BE2C (cell line): ENCODE measurements at regions not wholly inside any gene's neighbourhood (a gene's known extent, or its start where the extent isn't known, plus 50 kb on each side); places are given as distances from the start of the nearest gene placed in this dataset.

ENCODE experiments used
- DNase-seq: peaks from one replicate; pipeline ENCODE4 v3.0.0-alpha.2; 2020
- H3K27me3 ChIP-seq: fragments of 250-450 bp; sonication (Bioruptor Pico); 2 replicates; pipeline ENCODE4 v1.5.1; 2020; ENCODE audit warnings: mild to moderate bottlenecking
- H3K36me3 ChIP-seq: fragments of 250-450 bp; sonication (Bioruptor Pico); 2 replicates; pipeline ENCODE4 v1.5.1; 2020; ENCODE audit warnings: mild to moderate bottlenecking
- H3K4me1 ChIP-seq: fragments of 250-450 bp; sonication (Bioruptor Pico); 2 replicates; pipeline ENCODE4 v1.5.1; 2020
- H3K4me3 ChIP-seq: 2 replicates; pipeline ENCODE4 v1.5.1; 2011; ENCODE audit warnings: low read depth, low read length
- H3K9me3 ChIP-seq: fragments of 250-450 bp; sonication (Bioruptor Pico); 2 replicates; pipeline ENCODE4 v1.5.1; 2020
- TF ChIP-seq, protein P1 (sequence below): IDR thresholded peaks from 2 replicates; pipeline ENCODE4 v1.5.1; 2012; ENCODE audit warnings: mild to moderate bottlenecking, low read depth, low read length

DNA sequence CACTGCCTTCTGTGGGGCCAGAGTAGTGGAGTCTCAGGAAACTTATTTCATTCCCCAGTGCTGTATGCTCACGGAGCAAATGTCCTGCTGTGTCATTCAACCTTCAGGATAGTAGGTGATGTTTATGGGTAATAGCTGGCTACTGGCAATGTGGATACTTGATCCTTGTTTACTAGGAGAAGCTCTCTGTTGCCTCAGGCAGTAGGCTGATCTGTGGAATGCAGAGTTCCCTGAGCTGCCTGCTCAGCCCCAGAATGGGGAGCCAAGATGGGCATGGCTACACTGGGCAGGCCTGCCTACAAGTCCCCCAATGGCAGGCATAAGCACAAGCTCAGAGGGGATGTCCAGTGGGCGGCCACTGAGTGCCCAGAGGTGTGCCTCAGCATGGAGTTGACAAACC, 323.1 kb upstream of the KCNN2 start:
- Histone ChIP-seq H3K4me1 (no peaks in the 10 kb centered on the region), H3K9me3 (no peaks in the 10 kb centered on the region), H3K36me3 (no peaks in the 10 kb centered on the region), H3K4me3 (no peak overlapping the region), H3K27me3 (no peaks in the 10 kb centered on the region)
- TF ChIP-seq, protein P1, sequence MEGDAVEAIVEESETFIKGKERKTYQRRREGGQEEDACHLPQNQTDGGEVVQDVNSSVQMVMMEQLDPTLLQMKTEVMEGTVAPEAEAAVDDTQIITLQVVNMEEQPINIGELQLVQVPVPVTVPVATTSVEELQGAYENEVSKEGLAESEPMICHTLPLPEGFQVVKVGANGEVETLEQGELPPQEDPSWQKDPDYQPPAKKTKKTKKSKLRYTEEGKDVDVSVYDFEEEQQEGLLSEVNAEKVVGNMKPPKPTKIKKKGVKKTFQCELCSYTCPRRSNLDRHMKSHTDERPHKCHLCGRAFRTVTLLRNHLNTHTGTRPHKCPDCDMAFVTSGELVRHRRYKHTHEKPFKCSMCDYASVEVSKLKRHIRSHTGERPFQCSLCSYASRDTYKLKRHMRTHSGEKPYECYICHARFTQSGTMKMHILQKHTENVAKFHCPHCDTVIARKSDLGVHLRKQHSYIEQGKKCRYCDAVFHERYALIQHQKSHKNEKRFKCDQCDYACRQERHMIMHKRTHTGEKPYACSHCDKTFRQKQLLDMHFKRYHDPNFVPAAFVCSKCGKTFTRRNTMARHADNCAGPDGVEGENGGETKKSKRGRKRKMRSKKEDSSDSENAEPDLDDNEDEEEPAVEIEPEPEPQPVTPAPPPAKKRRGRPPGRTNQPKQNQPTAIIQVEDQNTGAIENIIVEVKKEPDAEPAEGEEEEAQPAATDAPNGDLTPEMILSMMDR, result no peak
- DNase-seq, result no peak

DNA sequence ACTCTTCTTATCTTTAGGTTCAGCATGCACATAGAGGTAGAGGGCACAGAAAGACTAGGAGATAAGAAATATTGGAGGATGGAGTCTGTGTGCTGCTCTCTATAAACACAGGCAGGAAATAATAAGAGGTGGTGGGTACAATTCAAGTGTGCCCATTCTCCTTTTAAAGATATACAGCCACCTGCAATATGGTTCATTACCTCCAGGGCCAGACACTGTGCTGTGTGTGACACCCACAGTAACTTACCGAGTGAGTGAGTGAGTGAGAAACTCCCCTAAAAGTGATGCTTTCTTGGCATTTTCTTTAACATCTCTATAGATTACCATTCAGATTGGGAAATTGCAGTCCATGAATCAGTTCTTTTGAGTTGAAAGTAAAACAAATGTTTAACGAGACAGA, 311.8 kb upstream of the KCNN2 start:
- Histone ChIP-seq H3K27me3 (peaks cover 14% of the 10 kb centered on the region), H3K4me3 (no peak overlapping the region), H3K9me3 (no peaks in the 10 kb centered on the region), H3K4me1 (no peaks in the 10 kb centered on the region), H3K36me3 (no peaks in the 10 kb centered on the region)
- TF ChIP-seq, protein P1, result no peak
- no peak for DNase-seq

DNA sequence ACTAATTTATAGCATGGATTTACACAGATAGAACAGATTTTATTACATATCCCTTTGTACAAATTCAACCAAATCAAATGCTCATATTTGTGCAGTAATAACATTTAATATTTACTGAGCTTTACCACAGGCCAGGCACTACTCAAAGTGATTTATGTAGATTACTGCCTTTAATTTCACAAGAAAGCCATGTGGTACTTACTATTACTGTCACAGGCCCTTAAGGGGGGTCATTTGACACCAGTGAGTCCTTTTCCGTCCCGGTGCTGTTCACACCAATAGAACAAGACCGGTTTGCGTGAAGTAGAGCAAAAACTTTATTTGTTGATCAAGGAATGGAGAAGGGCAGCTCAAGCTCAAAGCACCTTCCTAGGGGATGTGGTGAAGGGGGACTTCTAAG, 308.5 kb upstream of the KCNN2 start:
- H3K36me3 ChIP-seq, result no peaks in the 10 kb centered on the region
- TF ChIP-seq, protein P1, result no peak
- H3K4me3 ChIP-seq, result no peak overlapping the region
- H3K4me1 ChIP-seq, result no peaks in the 10 kb centered on the region
- H3K9me3 ChIP-seq, result no peaks in the 10 kb centered on the region
- H3K27me3 ChIP-seq, result peaks cover 41% of the 10 kb centered on the region
- no peak for DNase-seq

DNA sequence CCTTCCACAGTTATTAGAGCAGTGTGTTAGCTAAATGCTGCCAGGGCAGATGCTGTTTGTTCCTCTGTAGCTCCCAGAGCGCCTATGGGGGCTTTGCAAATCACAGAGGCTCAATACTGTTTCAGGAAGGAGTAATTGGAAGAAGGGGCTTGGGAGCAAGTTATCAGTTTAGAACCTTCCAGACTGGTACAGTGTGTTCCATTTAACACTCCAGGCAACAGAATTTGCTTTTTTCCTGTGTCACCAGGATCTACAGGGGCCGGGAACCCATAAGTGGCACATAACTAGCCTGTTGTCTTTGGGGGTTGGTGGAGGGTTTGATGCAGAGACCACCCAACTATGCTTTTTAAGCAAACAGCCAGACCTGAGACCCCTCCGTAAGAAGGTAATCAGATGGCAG, 307.3 kb upstream of the KCNN2 start:
- TF ChIP-seq, protein P1, result no peak
- H3K4me3 ChIP-seq, result no peak overlapping the region
- DNase-seq, result no peak
- peaks cover 41% of the 10 kb centered on the region for H3K27me3 ChIP-seq
- no peaks in the 10 kb centered on the region for H3K9me3 ChIP-seq
- H3K36me3 ChIP-seq, result no peaks in the 10 kb centered on the region
- H3K4me1 ChIP-seq, result no peaks in the 10 kb centered on the region

DNA sequence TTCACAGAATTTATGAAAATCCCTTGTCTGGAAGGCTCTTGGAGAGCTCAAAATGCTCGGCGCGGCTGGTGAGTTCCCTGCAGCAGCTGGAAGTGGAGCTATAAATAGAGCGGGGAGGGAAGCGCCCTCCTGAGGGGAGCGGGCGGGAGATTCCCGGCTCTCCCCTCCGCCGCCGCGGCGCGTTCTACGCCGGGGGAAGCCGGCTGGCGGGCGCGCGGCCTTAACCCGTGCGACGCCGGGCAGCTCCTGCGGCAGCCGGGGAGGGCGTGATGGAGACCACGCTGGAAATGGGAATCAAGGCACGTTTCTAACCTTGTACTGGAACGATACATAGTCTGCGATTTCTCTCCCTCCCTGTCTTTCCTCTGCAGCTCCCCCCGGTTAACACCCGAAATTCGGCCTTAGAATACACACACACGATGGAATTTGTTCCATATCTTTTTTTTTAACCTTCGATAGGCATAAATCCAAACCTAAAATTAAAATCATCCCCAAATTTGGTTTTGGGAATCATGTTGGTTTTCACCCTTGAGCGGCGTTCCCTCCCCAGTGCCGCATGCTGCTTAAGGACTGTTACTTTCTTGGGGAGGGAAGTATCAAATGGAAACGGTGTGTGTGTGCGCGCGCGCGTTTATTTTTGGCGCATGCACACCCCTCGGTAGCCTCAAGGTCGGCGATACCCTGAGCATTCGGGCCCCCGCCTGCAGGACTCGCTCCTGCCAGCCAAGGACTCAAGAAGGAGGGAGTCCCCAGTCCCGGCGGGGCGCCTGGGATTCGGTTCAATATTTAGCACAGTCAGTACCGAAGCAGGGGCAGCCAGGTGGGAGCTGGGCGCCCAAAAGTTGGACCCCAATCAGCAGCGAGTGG, 306.3 kb upstream of the KCNN2 start:
- no peaks in the 10 kb centered on the region for H3K36me3 ChIP-seq
- TF ChIP-seq, protein P1, result peak; percentile 11; the same call in 1 of the 2 replicates

DNA sequence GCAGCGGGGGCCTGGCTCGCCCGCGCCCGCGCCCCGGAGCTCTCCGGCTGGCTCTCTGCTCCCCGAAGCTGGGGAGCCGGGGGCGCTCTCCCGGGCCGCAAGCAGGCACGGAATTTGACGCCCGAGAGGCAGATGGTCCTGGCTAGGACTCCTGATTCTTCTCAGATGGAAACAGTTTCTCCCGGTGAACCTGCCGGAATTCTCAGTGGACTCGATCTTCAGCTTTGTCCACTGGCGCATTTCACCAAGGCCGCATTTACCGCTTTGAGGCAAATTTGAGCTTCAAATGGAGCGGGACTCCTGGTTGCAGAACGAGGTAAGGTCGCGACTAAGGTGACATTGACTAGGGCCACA, 305.7 kb upstream of the KCNN2 start:
- H3K4me3 ChIP-seq, result no peak overlapping the region
- no peaks in the 10 kb centered on the region for H3K9me3 ChIP-seq
- H3K27me3 ChIP-seq, result peaks cover 41% of the 10 kb centered on the region
- no peaks in the 10 kb centered on the region for H3K36me3 ChIP-seq
- no peak for DNase-seq
- TF ChIP-seq, protein P1, result no peak
- no peaks in the 10 kb centered on the region for H3K4me1 ChIP-seq

More for the DNA sequence above, 306.3 kb upstream of the KCNN2 start:
- peak; percentile 60 for DNase-seq
- Histone ChIP-seq H3K9me3 (no peaks in the 10 kb centered on the region), H3K27me3 (peaks cover 41% of the 10 kb centered on the region), H3K4me3 (peak overlapping the region; percentile 35), H3K4me1 (no peaks in the 10 kb centered on the region)
